OCI-LY7 (cell line): ENCODE measurements at regions not wholly inside any gene's neighbourhood (a gene's known extent, or its start where the extent isn't known, plus 50 kb on each side); places are given as distances from the start of the nearest gene placed in this dataset.

ENCODE experiments used
- CTCF ChIP-seq: fragments of 200-600 bp; sonication (generic); conservative IDR thresholded peaks from 2 replicates; pipeline ENCODE4 v1.5.1; 2014; ENCODE audit warnings: mild to moderate bottlenecking, antibody characterized with exemption, low read length, moderate library complexity, mixed read lengths
- EZH2phosphoT487 ChIP-seq: fragments of 200-600 bp; sonication (generic); IDR thresholded peaks from 2 replicates; pipeline ENCODE4 v1.6.1; 2018; ENCODE audit warnings: low read depth, borderline replicate concordance, mild to moderate bottlenecking, mixed run types, antibody characterized with exemption, low read length, moderate library complexity, mixed read lengths

GRCh38 chr7:7129381-7129780 lies 53.0 kb upstream of the C1GALT1 start:
- no peak for TF ChIP-seq CTCF
- no peak for TF ChIP-seq EZH2phosphoT487
